HG03565 (cell line): ENCODE measurements at regions not wholly inside any gene's neighbourhood (a gene's known extent, or its start where the extent isn't known, plus 50 kb on each side); places are given as distances from the start of the nearest gene placed in this dataset.

ENCODE experiments used
- ATAC-seq: cut with Tn5 transposase; IDR thresholded peaks from one replicate; pipeline ENCODE4 v1.9.1; 2021; ENCODE audit warnings: mild to moderate bottlenecking, moderate library complexity; ENCODE audit not compliant: unreplicated experiment

DNA sequence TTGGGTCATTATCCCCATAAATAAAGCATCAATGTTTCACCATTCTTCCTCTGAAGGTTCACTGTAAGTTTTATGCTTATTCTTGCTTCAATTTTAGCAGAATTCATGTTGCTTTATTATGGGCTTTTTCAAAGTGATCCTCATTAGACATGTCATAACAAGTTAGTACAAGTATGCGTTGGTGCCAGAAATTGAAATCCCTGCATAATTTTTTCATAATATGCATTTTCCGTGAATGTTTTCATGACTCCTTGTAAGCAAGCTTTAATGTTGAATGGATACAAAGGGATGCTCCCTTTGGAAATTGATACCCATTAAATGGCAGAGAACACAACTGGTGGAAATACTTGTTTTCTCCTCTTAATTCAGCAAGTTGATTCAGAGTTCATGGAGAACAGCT lies 179.7 kb downstream of the ST6GAL2 start:
- no peak for ATAC-seq

DNA sequence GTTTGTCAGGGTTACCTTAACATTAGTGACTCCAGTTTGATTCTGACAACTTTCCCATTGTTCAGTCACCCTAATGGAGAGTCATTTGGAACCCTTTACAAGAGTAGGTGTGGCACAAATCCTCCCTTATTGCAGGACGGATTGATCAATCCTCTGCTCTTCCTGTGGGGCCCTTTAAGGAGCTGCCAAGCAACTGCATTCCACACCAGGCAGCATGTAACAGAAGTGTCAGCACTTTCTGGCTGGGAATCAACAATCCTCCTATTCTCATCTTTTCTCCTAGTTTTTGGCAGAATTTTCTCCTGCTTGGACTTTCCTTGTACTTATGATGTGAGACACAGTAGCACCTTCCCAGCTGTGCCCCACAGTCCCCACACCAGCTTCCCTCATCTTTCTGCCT lies 177.8 kb downstream of the ST6GAL2 start:
- no peak for ATAC-seq

DNA sequence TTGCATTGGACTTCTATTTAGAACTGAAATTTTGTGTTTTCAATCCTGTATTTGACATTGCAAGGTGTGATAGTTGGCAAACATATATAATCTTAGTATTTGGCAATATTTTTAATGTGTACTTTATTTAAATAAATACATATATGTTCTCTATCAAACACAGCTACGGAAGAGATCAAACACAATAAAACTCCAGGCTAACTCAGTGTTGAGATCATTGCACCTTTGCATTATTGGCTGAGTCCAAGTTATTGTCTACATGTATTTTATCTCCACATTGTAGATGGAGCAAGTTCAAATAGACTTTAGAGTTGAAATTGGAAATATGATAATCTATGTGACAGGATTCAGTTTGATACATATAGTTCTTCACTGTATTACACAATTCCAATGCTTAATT lies 176.7 kb downstream of the ST6GAL2 start:
- ATAC-seq, result no peak

DNA sequence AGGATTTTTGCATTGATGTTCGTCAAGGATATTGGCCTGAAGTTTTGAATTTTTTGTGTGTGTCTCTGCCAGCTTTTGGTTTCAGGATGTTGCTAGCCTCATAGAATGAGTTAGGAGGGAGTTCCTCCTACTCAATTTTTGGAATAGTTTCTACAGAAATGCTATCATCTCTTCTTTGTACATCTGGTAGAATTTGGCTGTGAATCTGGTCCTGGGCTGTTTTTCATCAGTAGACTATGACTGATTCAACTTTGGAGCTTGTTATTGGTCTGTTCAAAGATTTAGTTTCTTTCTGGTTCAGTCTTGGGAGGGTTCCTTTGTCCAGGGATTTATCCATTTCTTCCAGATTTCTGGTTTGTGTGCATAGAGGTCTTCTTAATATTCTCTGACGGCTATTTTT lies 166.7 kb downstream of the ST6GAL2 start:
- ATAC-seq, result no peak

DNA sequence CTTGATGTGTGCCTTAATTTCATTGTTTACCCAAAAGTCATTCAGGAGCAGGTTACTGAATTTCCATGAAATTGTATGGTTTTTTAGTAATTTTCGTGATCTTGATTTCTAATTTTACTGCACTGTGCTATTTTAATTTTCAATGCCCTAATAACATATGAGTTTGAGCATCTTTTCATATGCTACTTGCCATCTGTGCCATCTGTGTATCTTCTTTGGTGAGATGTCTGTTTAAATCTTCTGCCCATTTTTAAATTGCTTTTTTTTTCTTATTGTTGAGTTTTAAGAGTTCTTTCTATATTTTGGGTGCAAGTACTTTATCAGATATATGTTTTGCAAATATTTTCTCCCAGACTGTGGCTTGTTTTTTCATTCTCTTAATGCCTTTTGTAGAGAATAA lies 165.9 kb downstream of the ST6GAL2 start:
- ATAC-seq, result no peak

DNA sequence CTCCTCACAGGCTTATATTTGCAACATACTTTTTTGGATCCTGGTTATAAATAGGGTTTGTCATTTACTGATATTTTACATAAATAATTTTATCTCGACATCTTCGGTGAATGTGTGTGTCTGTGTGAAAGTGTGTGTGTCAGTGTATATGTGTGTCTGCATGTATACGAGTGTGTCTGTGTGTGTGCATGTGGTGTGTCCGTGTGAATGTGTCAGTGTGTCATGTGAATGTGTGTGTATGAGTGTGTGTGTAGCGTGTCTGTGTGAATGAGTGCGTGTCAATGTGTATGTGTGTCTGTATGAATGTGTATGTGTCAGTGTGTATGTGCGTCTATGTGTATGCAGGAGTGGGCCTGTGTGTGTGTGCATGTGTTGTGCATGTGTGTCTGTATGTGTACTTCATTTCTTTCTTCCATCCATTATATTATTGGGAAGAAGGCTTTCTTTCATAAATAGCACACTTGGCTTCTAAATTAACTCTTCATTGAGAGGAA lies 161.6 kb downstream of the ST6GAL2 start:
- no peak for ATAC-seq

DNA sequence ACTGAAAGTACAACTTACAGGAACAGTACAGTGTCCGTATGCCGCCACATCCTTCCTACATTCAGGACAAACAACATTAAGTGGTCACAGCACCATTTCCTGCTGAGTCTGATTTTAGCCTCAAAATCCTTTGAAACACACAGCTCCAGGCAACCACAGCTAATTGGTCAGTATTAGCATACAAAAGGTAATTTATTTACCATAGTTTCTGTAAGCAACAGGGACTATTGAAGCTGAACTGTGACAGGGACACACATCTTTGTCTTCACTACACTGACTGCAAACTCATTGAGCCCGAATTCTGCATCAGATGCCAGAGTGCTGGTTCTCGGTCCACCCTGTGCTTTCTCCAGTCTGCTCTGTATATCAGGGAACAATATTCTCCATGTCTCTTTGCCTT lies 151.8 kb downstream of the ST6GAL2 start:
- no peak for ATAC-seq

DNA sequence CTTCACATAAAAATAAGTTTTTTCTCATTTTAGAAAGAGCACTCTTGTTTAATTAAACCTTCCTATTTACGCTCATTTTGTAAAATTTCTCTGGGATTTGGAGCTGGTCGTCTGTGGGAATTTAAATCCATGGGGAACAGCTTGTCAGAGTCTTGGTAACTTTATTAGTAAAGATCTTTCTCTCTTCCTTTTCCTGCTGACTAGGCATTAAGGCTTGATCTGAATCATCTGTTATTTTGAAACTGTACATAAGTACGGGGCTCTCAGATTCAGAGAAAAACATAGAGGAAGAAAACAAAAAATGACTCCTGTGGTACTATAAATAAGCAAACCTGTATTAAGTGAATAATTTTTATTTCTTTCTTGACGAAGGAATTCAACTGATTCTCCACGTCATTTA lies 150.2 kb downstream of the ST6GAL2 start:
- no peak for ATAC-seq

DNA sequence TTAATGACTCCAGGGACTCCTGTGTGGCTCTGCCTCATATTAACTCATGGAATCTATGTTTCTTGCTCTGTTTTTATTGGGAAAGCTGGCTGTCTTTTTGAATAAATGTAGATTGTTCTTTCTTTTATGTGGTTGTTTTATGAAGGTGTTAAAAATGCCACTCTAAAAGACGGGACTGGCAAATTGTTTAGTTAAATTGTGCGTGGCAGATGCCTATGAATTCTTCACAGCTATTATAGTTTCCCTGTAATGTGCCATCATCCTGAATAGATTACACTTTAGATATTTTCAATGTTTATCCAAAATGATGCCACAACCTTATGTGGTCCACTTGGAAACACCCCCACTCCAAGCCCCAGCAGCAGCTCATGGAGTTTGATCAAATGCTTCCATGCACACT lies 149.7 kb downstream of the ST6GAL2 start:
- no peak for ATAC-seq

DNA sequence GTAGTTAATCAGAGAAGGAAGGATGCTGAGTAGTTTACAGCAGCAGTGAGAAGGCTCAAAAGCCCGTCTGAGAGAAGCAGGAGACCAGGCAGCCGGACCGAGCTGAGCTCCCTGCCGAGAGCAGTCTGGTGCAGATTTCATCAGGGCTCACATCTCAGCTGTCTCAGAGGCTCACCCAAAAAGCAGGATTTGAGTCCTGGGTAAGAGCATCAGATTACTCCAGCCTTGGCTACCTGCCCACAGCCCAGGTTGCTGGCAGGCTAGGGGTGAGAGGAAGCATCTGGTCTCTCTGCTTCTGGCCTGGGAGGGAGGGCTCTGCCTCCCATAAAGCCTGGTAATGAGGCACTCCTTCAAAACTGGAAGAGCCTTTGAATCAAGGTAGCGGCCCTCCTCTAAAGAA lies 140.5 kb downstream of the ST6GAL2 start:
- ATAC-seq, result no peak

DNA sequence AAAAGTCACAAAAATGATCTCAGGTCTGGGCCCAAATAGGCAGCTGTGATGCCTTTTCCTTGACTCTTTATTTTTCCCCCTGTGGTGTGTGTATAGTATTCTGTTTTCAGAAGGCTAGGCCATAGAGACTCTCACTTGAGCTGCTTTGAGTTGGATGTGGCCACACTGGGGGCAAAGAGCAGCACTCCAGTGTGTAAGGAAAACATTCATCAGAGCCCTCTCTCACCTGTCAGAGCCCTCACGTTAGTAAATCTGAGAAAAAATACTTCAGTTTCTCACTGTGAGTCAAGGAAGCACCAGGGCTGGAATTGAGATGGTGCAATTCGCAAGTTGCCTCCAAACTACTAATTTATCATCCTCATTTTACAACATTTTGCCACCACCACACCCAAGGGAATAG lies 136.1 kb downstream of the ST6GAL2 start:
- ATAC-seq, result no peak
